ENCODE measurements at regions not wholly inside any gene's neighbourhood (a gene's known extent, or its start where the extent isn't known, plus 50 kb on each side); places are given as distances from the start of the nearest gene placed in this dataset.

DNA sequence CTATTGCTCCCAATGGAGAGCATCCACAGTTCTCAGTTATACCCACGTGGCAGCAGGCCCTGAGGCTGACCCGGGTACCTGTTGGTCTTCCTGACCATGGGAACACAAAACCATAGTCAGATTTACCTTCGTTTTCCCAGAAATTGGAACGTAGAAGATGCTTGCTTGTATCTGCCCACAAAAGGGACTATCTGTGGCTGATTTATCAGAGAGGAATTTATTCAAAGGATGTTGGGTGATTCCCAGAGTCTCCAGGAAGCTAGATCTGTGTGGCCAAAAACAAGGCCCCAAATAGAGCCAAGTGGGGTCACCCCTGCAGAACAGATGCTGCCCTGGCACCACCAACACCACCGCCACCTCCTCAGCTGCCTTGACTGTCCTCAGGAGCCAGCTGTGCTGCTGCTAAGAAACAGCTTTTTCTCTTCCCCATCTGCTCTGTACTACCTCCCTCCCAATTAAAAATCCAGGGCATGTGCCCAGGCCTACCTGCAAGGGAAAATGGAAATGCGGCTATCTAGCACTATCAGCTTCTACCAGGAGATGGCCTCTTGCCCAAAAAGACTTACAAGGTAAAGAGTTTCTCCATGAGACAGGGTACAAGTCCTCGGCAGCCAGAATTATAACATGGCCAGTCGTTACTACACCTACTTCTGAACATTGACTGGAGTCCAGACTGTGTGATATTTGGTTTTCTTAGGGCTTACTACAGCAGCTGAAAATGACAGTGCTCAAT lies 128.6 kb upstream of the PLEKHG7 start:
- H3K27me3 Mint-ChIP-seq (ENCODE audit: unreplicated experiment): no peaks in the 10 kb centered on the region
- BruUV-seq (replicated peaks): no TSS peak
- CTCF ChIA-PET: interaction anchor here (1.1 to 1.9 kb wide), 4 partner anchors 19 to 1012 kb away, joined by 3 to 13 read pairs (median 4); no protein-coding TSS in a partner anchor
- no peaks in the 10 kb centered on the region for H3K9me3 Mint-ChIP-seq (ENCODE audit: low read depth, unreplicated experiment)
- no peaks in the 10 kb centered on the region for H3K4me1 Mint-ChIP-seq (ENCODE audit: low read depth, unreplicated experiment)
- intact Hi-C loops (cut with micrococcal nuclease; ENCODE audit: unreplicated experiment): loop anchor here (1.0 to 10.0 kb wide), 5 partner anchors 34 to 1212 kb away; no protein-coding TSS in a partner anchor
- peak overlapping the region; percentile 92 for H3K27ac Mint-ChIP-seq (ENCODE audit: unreplicated experiment)
- peaks cover 21% of the 10 kb centered on the region for H3K36me3 Mint-ChIP-seq (ENCODE audit: insufficient read depth, unreplicated experiment)
- TF ChIP-seq, protein P1, sequence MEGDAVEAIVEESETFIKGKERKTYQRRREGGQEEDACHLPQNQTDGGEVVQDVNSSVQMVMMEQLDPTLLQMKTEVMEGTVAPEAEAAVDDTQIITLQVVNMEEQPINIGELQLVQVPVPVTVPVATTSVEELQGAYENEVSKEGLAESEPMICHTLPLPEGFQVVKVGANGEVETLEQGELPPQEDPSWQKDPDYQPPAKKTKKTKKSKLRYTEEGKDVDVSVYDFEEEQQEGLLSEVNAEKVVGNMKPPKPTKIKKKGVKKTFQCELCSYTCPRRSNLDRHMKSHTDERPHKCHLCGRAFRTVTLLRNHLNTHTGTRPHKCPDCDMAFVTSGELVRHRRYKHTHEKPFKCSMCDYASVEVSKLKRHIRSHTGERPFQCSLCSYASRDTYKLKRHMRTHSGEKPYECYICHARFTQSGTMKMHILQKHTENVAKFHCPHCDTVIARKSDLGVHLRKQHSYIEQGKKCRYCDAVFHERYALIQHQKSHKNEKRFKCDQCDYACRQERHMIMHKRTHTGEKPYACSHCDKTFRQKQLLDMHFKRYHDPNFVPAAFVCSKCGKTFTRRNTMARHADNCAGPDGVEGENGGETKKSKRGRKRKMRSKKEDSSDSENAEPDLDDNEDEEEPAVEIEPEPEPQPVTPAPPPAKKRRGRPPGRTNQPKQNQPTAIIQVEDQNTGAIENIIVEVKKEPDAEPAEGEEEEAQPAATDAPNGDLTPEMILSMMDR (IDR thresholded peaks at IDR 0.05; ENCODE audit: unreplicated experiment): no peak
- no peak overlapping the region for H3K4me3 Mint-ChIP-seq (ENCODE audit: low read depth, unreplicated experiment)
- DNase-seq: peak; percentile 41

GRCh38 chr12:92573104-92573503 lies 129.7 kb upstream of the PLEKHG7 start:
- CTCF ChIA-PET: interaction anchor here (0.6 to 1.9 kb wide), 9 partner anchors 20 to 1191 kb away, joined by 3 to 13 read pairs (median 3); partner anchors contain the start of gene PLEKHG7
- TF ChIP-seq, protein P1 (IDR thresholded peaks at IDR 0.05; ENCODE audit: unreplicated experiment): no peak
- Mint-ChIP-seq H3K4me3 (ENCODE audit: low read depth, unreplicated experiment) (peak overlapping the region; percentile 11), H3K27ac (ENCODE audit: unreplicated experiment) (peak overlapping the region; percentile 92), H3K9me3 (ENCODE audit: low read depth, unreplicated experiment) (no peaks in the 10 kb centered on the region), H3K36me3 (ENCODE audit: insufficient read depth, unreplicated experiment) (peaks cover 21% of the 10 kb centered on the region), H3K4me1 (ENCODE audit: low read depth, unreplicated experiment) (no peaks in the 10 kb centered on the region), H3K27me3 (ENCODE audit: unreplicated experiment) (no peaks in the 10 kb centered on the region)
- DNase-seq: peak; percentile 78
- intact Hi-C loops (cut with micrococcal nuclease; ENCODE audit: unreplicated experiment): loop anchor here (1.0 to 10.0 kb wide), 5 partner anchors 77 to 1211 kb away; no protein-coding TSS in a partner anchor
- no TSS peak for BruUV-seq (replicated peaks)

GRCh38 chr12:92571844-92572543 lies 130.8 kb upstream of the PLEKHG7 start:
- intact Hi-C loops (cut with micrococcal nuclease; ENCODE audit: unreplicated experiment): loop anchor here (2.0 to 10.0 kb wide), 7 partner anchors 33 to 1210 kb away; no protein-coding TSS in a partner anchor
- Mint-ChIP-seq H3K27ac (ENCODE audit: unreplicated experiment) (peak overlapping the region; percentile 92), H3K36me3 (ENCODE audit: insufficient read depth, unreplicated experiment) (peaks cover 21% of the 10 kb centered on the region), H3K4me1 (ENCODE audit: low read depth, unreplicated experiment) (no peaks in the 10 kb centered on the region), H3K4me3 (ENCODE audit: low read depth, unreplicated experiment) (no peak overlapping the region), H3K9me3 (ENCODE audit: low read depth, unreplicated experiment) (no peaks in the 10 kb centered on the region), H3K27me3 (ENCODE audit: unreplicated experiment) (no peaks in the 10 kb centered on the region)
- DNase-seq: no peak
- TF ChIP-seq, protein P1 (IDR thresholded peaks at IDR 0.05; ENCODE audit: unreplicated experiment): no peak
- no TSS peak for BruUV-seq (replicated peaks)
- CTCF ChIA-PET: interaction anchor here (1.0 to 1.4 kb wide), 4 partner anchors 36 to 435 kb away, joined by 3 to 8 read pairs (median 3); no protein-coding TSS in a partner anchor

DNA sequence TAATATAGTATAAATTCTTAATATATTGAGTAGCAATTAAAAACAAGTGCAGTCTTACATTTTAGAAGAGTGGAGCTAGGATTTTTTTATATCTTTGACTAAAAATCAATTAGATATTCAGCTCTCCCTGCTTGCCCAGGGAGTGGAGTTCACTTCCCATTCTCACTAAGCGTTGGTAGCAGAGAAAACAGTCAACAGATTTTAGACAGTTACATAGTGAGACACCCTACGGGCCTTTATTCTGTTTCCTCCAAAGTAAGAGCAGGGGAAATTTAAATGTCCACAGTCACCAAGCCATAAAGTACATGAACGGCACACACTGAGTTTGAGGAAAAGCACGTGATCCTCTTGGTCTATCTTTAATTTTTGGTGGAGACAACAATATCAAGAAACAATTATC lies 131.6 kb upstream of the PLEKHG7 start:
- no peak for DNase-seq
- H3K4me3 Mint-ChIP-seq (ENCODE audit: low read depth, unreplicated experiment): no peak overlapping the region

More for the DNA sequence above, 131.6 kb upstream of the PLEKHG7 start:
- H3K36me3 Mint-ChIP-seq (ENCODE audit: insufficient read depth, unreplicated experiment): peaks cover 21% of the 10 kb centered on the region
- intact Hi-C loops (cut with micrococcal nuclease; ENCODE audit: unreplicated experiment): loop anchor here (2.0 to 10.0 kb wide), 7 partner anchors 32 to 1209 kb away; no protein-coding TSS in a partner anchor
- peak overlapping the region; percentile 79 for H3K27ac Mint-ChIP-seq (ENCODE audit: unreplicated experiment)
- no peaks in the 10 kb centered on the region for H3K4me1 Mint-ChIP-seq (ENCODE audit: low read depth, unreplicated experiment)
- TF ChIP-seq, protein P1 (IDR thresholded peaks at IDR 0.05; ENCODE audit: unreplicated experiment): no peak
- no peaks in the 10 kb centered on the region for H3K27me3 Mint-ChIP-seq (ENCODE audit: unreplicated experiment)
- CTCF ChIA-PET: interaction anchor here (0.6 to 1.0 kb wide), 2 partner anchors 37 to 507 kb away, joined by 3 to 4 read pairs; no protein-coding TSS in a partner anchor
- no peaks in the 10 kb centered on the region for H3K9me3 Mint-ChIP-seq (ENCODE audit: low read depth, unreplicated experiment)
- BruUV-seq (replicated peaks): no TSS peak

Data from Calu3 (cell line).